Lower leg skin (tissue), 4 donors: ENCODE measurements at regions not wholly inside any gene's neighbourhood (a gene's known extent, or its start where the extent isn't known, plus 50 kb on each side); places are given as distances from the start of the nearest gene placed in this dataset.

Source experiments
- DNase-seq, 2 donors: peaks; one replicate each; pipeline ENCODE4 v3.0.0-alpha.2; 2019; ENCODE audit warnings: low spot score in 2 of 2
- H3K4me3 ChIP-seq: fragments of 200-600 bp; sonication (generic); 2 replicates; pipeline ENCODE4 v1.5.1; 2017; ENCODE audit warnings: mild to moderate bottlenecking, low read depth; ENCODE audit not compliant: poor library complexity, severe bottlenecking
- CTCF ChIP-seq, 3 donors: fragments of 450-650 bp; IDR thresholded peaks; one replicate each; pipeline ENCODE4 v1.5.1; 2016; ENCODE audit warnings: antibody characterized with exemption in 3 of 3, mild to moderate bottlenecking in 3 of 3, moderate library complexity in 2 of 3
- POLR2A ChIP-seq, 2 donors: fragments of 450-650 bp; IDR thresholded peaks; one replicate each; pipeline ENCODE4 v1.6.1; 2016 to 2017; ENCODE audit warnings: antibody characterized with exemption in 2 of 2, mild to moderate bottlenecking in 1 of 2, moderate library complexity in 1 of 2
- WGBS, 2 donors: methylation state at CpG; one replicate each; pipeline ENCODE4 v1.1.5; 2018; 5-methylcytosine and 5-hydroxymethylcytosine counted together
- intact Hi-C: fragments of 100-400 bp; cut with DNase I; formaldehyde crosslinking; loops from one replicate; pipeline ENCODE4 v1.15.0; 2023; ENCODE audit warnings: low total_unique reads

- intact Hi-C loops = no loop called here
Measured at GRCh38 chr2:121102941-121103340, 182.1 kb downstream of the TFCP2L1 start.

GRCh38 chr2:121103960-121104359 lies 181.0 kb downstream of the TFCP2L1 start:
- no peak overlapping the region for H3K4me3 ChIP-seq
- TF ChIP-seq POLR2A (IDR thresholded peaks at IDR 0.05) (no peak), CTCF (IDR thresholded peaks at IDR 0.05) (no peak)
- 73 to 79% methylated on average over 5 of the region's 5 CpGs for WGBS, 2 donors
- DNase-seq = no peak
- intact Hi-C loops = no loop called here

More at GRCh38 chr2:121102941-121103340, 182.1 kb downstream of the TFCP2L1 start:
- H3K4me3 ChIP-seq = no peak overlapping the region
- WGBS, 2 donors = 61 to 90% methylated on average over 2 of the region's 2 CpGs
- DNase-seq = no peak
- TF ChIP-seq POLR2A (IDR thresholded peaks at IDR 0.05) (no peak), CTCF (IDR thresholded peaks at IDR 0.05) (no peak)

GRCh38 chr2:121104721-121105141 lies 180.3 kb downstream of the TFCP2L1 start:
- intact Hi-C loops = no loop called here
- TF ChIP-seq CTCF (IDR thresholded peaks at IDR 0.05) = no peak
- TF ChIP-seq POLR2A (IDR thresholded peaks at IDR 0.05) = no peak
- DNase-seq = no peak
- 51 to 54% methylated on average over 9 to 10 of the region's 10 CpGs for WGBS, 2 donors
- H3K4me3 ChIP-seq = no peak overlapping the region

- H3K4me3 ChIP-seq = no peak overlapping the region
- intact Hi-C loops = no loop called here
- TF ChIP-seq CTCF (IDR thresholded peaks at IDR 0.05) (no peak), POLR2A (IDR thresholded peaks at IDR 0.05) (no peak)
- no peak for DNase-seq
Measured at GRCh38 chr2:121110924-121111323, 174.1 kb downstream of the TFCP2L1 start.

GRCh38 chr2:121118951-121119350 lies 166.1 kb downstream of the TFCP2L1 start:
- intact Hi-C loops = no loop called here
- no peak for DNase-seq
- WGBS, 2 donors = 73 to 80% methylated on average over 7 of the region's 7 CpGs
- TF ChIP-seq CTCF (IDR thresholded peaks at IDR 0.05) (no peak), POLR2A (IDR thresholded peaks at IDR 0.05) (no peak)
- no peak overlapping the region for H3K4me3 ChIP-seq

- no peak for DNase-seq
- no peak for TF ChIP-seq CTCF (IDR thresholded peaks at IDR 0.05)
- TF ChIP-seq POLR2A (IDR thresholded peaks at IDR 0.05) = no peak
- intact Hi-C loops = no loop called here
- WGBS, 2 donors = 84 to 93% methylated on average over 8 of the region's 8 CpGs
- H3K4me3 ChIP-seq = no peak overlapping the region
Measured at GRCh38 chr2:121120411-121120810, 164.6 kb downstream of the TFCP2L1 start.
